Natural killer cell (primary cell): ENCODE measurements at regions not wholly inside any gene's neighbourhood (a gene's known extent, or its start where the extent isn't known, plus 50 kb on each side); places are given as distances from the start of the nearest gene placed in this dataset.

Experiments
- ATAC-seq, 3 donors: fragments of 150-1000 bp in 2 of 3; fragments of 200-7000 bp in 1 of 3; cut with Tn5 transposase; 1 replicate in 1 of 3; 2 replicates in 2 of 3; pipeline ENCODE4 v1.10.0; 2021; ENCODE audit warnings: mild to moderate bottlenecking in 2 of 3, moderate library complexity in 2 of 3
- DNase-seq, 2 donors: peaks; one replicate each; pipeline versions ENCODE4 v3.0.0 to v3.0.0-alpha.2; 2013 to 2021; ENCODE audit warnings: mixed read lengths in 1 of 2
- H3K27ac ChIP-seq: one replicate; pipeline ENCODE4 v1.5.1; 2013; ENCODE audit warnings: mild to moderate bottlenecking, low read length
- H3K27me3 ChIP-seq: one replicate; pipeline ENCODE4 v1.6.1; 2013; ENCODE audit warnings: low read length; ENCODE audit not compliant: control insufficient read depth, insufficient read depth
- H3K36me3 ChIP-seq: one replicate; pipeline ENCODE4 v1.6.1; 2013; ENCODE audit warnings: low read length; ENCODE audit not compliant: control insufficient read depth, insufficient read depth
- H3K4me1 ChIP-seq: one replicate; pipeline ENCODE4 v1.6.1; 2013; ENCODE audit warnings: low read length; ENCODE audit not compliant: control insufficient read depth, insufficient read depth
- H3K4me3 ChIP-seq: one replicate; pipeline ENCODE4 v1.5.1; 2013; ENCODE audit warnings: low read length
- H3K9me3 ChIP-seq: one replicate; pipeline ENCODE4 v1.6.1; 2013; ENCODE audit warnings: low read length; ENCODE audit not compliant: control insufficient read depth, insufficient read depth
- H3K27ac Mint-ChIP-seq, 2 donors: one replicate each; pipeline ENCODE4 v1.8.0; 2022; ENCODE audit warnings: mild to moderate bottlenecking in 2 of 2, mixed read lengths in 2 of 2, moderate library complexity in 1 of 2
- H3K27me3 Mint-ChIP-seq, 2 donors: one replicate each; pipeline ENCODE4 v1.8.0; 2022; ENCODE audit warnings: low read depth in 2 of 2, mixed read lengths in 2 of 2
- H3K36me3 Mint-ChIP-seq: one replicate; pipeline ENCODE4 v1.8.0; 2022; ENCODE audit warnings: mixed read lengths
- H3K4me1 Mint-ChIP-seq, 2 donors: one replicate each; pipeline ENCODE4 v1.8.0; 2022; ENCODE audit warnings: mixed read lengths in 2 of 2
- H3K4me3 Mint-ChIP-seq: one replicate; pipeline ENCODE4 v1.8.0; 2022; ENCODE audit warnings: mild to moderate bottlenecking, moderate library complexity, mixed read lengths
- H3K9me3 Mint-ChIP-seq, 2 donors: one replicate each; pipeline ENCODE4 v1.8.0; 2022; ENCODE audit warnings: mixed read lengths in 2 of 2
- WGBS: methylation state at CpG from one replicate; pipeline ENCODE4 v1.1.7; 2013; ENCODE audit warnings: missing lambda C conversion rate; ENCODE audit not compliant: insufficient coverage; 5-methylcytosine and 5-hydroxymethylcytosine counted together
- intact Hi-C: fragments of 100-400 bp; cut with micrococcal nuclease; formaldehyde crosslinking; loops from one replicate; pipeline ENCODE4 v1.14.2; 2022
- TF ChIP-seq, protein P1 (sequence below): fragments of 200-600 bp; IDR thresholded peaks from one replicate; pipeline ENCODE4 v1.8.0; 2022; ENCODE audit warnings: antibody characterized with exemption

DNA sequence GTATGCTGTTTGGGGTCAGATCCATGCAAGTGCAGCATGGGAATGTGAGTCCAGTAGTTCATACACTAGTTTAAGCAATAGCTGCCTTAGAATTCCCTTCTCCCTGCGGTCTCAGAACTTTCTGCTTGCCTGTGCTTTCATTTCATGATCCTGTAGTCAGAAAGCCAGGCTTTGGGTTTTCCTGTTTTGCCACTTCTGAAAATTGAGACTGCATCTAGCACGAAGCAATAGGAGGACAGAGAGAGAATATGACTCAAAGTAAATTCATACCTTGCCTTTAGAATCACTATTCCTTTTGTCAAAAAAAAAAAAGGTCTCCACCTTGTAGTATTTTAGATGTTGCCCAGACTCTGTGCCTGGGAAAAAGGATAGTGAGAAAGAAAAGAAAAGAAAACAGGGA, 161.2 kb upstream of the SNX7 start:
- Mint-ChIP-seq H3K36me3 (peaks cover 2% of the 10 kb centered on the region), H3K9me3 (peaks cover 4 to 9% of the 10 kb centered on the region in 2 donors), H3K4me3 (no peak overlapping the region), H3K27ac (no peak overlapping the region), H3K27me3 (peaks cover 0 to 9% of the 10 kb centered on the region in 2 donors), H3K4me1 (no peaks in the 10 kb centered on the region)
- no peaks in the 10 kb centered on the region for H3K27me3 ChIP-seq
- H3K27ac ChIP-seq, result no peak overlapping the region
- no peak for DNase-seq
- TF ChIP-seq, protein P1, sequence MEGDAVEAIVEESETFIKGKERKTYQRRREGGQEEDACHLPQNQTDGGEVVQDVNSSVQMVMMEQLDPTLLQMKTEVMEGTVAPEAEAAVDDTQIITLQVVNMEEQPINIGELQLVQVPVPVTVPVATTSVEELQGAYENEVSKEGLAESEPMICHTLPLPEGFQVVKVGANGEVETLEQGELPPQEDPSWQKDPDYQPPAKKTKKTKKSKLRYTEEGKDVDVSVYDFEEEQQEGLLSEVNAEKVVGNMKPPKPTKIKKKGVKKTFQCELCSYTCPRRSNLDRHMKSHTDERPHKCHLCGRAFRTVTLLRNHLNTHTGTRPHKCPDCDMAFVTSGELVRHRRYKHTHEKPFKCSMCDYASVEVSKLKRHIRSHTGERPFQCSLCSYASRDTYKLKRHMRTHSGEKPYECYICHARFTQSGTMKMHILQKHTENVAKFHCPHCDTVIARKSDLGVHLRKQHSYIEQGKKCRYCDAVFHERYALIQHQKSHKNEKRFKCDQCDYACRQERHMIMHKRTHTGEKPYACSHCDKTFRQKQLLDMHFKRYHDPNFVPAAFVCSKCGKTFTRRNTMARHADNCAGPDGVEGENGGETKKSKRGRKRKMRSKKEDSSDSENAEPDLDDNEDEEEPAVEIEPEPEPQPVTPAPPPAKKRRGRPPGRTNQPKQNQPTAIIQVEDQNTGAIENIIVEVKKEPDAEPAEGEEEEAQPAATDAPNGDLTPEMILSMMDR, result no peak
- no peak for ATAC-seq
- no peak overlapping the region for H3K4me3 ChIP-seq
- H3K36me3 ChIP-seq, result no peaks in the 10 kb centered on the region
- 70% methylated on average over 2 of the region's 2 CpGs for WGBS
- intact Hi-C loops, result no loop called here
- H3K9me3 ChIP-seq, result peaks cover 4% of the 10 kb centered on the region
- no peaks in the 10 kb centered on the region for H3K4me1 ChIP-seq

DNA sequence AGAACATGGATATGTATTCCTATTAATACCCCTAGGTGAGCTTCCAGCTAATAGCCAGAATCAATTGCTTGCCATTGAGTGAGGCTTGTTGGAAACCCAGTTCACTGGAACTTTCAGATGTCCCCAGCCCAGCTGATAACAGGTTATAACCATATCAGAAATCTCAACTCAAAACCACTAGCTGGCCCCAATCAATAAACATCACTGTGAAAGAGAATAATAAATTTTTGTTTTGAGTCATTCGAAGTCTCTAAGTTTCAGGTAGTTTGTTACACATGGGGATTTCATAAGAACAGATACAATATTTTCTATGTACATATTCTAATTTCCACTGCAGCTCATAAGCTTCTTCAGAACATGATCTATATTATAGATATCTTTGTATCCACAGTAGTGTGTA, 162.9 kb upstream of the SNX7 start:
- Mint-ChIP-seq H3K9me3 (peaks cover 4% of the 10 kb centered on the region in 2 donors), H3K27ac (no peak overlapping the region), H3K36me3 (no peaks in the 10 kb centered on the region), H3K4me3 (no peak overlapping the region), H3K4me1 (no peaks in the 10 kb centered on the region), H3K27me3 (peaks cover 0 to 9% of the 10 kb centered on the region in 2 donors)
- Histone ChIP-seq H3K27me3 (no peaks in the 10 kb centered on the region), H3K9me3 (no peaks in the 10 kb centered on the region), H3K4me3 (no peak overlapping the region), H3K4me1 (no peaks in the 10 kb centered on the region), H3K36me3 (no peaks in the 10 kb centered on the region), H3K27ac (no peak overlapping the region)
- intact Hi-C loops, result no loop called here
- TF ChIP-seq, protein P1, result no peak
- WGBS, result no CpG with 5 or more reads among the region's 1 CpG
- DNase-seq (no peak), ATAC-seq (no peak)

DNA sequence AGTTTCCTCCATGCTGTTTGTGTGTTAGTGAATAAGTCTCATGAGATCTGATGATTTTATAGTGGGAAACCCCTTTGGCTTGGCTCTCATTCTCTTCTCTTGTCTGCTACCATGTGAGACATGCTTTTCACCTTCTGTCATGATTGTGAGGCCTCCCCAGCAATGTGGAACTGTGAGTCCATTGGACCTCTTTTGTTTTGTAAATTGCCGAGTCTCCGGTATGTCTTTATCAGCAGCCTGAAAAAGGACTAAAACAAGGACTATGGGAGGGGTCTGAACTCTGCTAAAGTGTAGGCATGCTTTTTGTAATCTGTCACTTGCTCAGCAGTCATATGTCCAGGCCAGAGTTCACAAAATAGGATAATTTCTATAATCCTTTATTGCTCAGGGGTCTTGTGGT, 164.0 kb upstream of the SNX7 start:
- no peak for DNase-seq
- Histone ChIP-seq H3K27ac (no peak overlapping the region), H3K9me3 (no peaks in the 10 kb centered on the region), H3K4me3 (no peak overlapping the region), H3K36me3 (no peaks in the 10 kb centered on the region), H3K27me3 (no peaks in the 10 kb centered on the region), H3K4me1 (no peaks in the 10 kb centered on the region)
- peaks cover 0 to 19% of the 10 kb centered on the region in 2 donors for H3K27me3 Mint-ChIP-seq
- WGBS, result 90% methylated on average over 2 of the region's 2 CpGs
- TF ChIP-seq, protein P1, result no peak
- H3K36me3 Mint-ChIP-seq, result no peaks in the 10 kb centered on the region
- no peaks in the 10 kb centered on the region for H3K4me1 Mint-ChIP-seq
- intact Hi-C loops, result no loop called here
- ATAC-seq, result no peak
- no peak overlapping the region for H3K4me3 Mint-ChIP-seq
- H3K9me3 Mint-ChIP-seq, result peaks cover 4% of the 10 kb centered on the region in 2 donors
- no peak overlapping the region for H3K27ac Mint-ChIP-seq

DNA sequence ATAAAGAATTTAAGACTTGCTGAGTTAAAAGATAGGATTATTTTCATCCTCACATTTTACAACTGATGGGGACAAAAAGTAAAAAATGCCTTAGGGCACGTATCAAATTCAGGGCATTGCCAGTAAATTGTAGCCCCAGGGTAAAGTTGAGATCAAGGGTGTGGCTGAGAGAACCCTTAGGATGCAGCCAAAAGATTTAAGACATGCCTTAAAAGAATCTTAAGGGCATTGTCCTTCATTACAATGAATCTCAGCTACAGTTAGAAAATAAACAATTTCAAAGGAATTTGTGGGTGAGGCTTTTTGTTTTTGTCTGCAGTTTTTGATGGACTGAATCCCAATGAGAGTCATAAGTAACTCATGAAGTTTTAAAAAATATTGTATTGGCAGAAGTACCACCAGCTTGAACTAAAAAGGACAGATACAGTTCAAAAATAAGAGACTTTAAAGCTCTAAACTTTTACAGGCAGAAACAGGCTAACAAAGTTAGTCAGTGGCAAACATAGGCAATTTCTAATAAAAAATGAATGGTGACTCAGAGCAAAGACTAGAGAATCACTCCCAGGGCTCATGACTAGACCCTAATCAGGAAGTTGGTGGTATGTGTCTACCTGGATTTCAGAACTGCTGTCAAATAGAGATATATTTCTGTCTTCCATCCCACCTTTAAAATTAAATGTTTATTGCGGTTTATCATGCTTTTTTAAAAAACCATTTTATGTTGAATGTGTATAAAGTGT, 165.1 kb upstream of the SNX7 start:
- H3K36me3 Mint-ChIP-seq, result no peaks in the 10 kb centered on the region
- WGBS, result 92% methylated on average over 1 of the region's 2 CpGs

More for the DNA sequence above, 165.1 kb upstream of the SNX7 start:
- ATAC-seq (no peak), DNase-seq (no peak)
- TF ChIP-seq, protein P1, result no peak
- no peak overlapping the region for H3K27ac Mint-ChIP-seq
- Histone ChIP-seq H3K9me3 (no peaks in the 10 kb centered on the region), H3K4me3 (no peak overlapping the region), H3K4me1 (no peaks in the 10 kb centered on the region), H3K27me3 (no peaks in the 10 kb centered on the region), H3K36me3 (no peaks in the 10 kb centered on the region), H3K27ac (no peak overlapping the region)
- intact Hi-C loops, result no loop called here
- H3K4me1 Mint-ChIP-seq, result no peaks in the 10 kb centered on the region
- no peaks in the 10 kb centered on the region for H3K9me3 Mint-ChIP-seq
- H3K27me3 Mint-ChIP-seq, result peaks cover 3 to 17% of the 10 kb centered on the region in 2 donors
- no peak overlapping the region for H3K4me3 Mint-ChIP-seq
